ENCODE measurements at regions not wholly inside any gene's neighbourhood (a gene's known extent, or its start where the extent isn't known, plus 50 kb on each side); places are given as distances from the start of the nearest gene placed in this dataset.

- Histone ChIP-seq H3F3A (ENCODE audit: insufficient read depth) (no peaks in the 10 kb centered on the region), H3K36me3 (ENCODE audit: low read length) (no peaks in the 10 kb centered on the region), H3K79me2 (ENCODE audit: insufficient read depth, low read length) (no peaks in the 10 kb centered on the region), H2AFZ (ENCODE audit: low read depth, low read length, severe bottlenecking) (no peak overlapping the region), H3K27me3 (ENCODE audit: low read length) (no peaks in the 10 kb centered on the region), H3K4me3 (ENCODE audit: insufficient read depth, low read length, poor library complexity, severe bottlenecking) (no peak overlapping the region), H3K4me2 (ENCODE audit: low read depth, low read length, poor library complexity, severe bottlenecking) (no peak overlapping the region), H3K9ac (ENCODE audit: low read length) (no peak overlapping the region), H4K20me1 (ENCODE audit: low read depth, low read length) (no peaks in the 10 kb centered on the region), H3K27ac (ENCODE audit: low read depth, low read length) (no peak overlapping the region), H3K9me3 (ENCODE audit: insufficient read depth, low read length) (no peaks in the 10 kb centered on the region), H3K9me2 (replicated peaks; ENCODE audit: insufficient read depth, low read length) (no peaks in the 10 kb centered on the region)
- TF ChIP-seq EZH2phosphoT487 (conservative IDR thresholded peaks at IDR 0.05; ENCODE audit: low read length) = no peak
- TF ChIP-seq, protein P1, sequence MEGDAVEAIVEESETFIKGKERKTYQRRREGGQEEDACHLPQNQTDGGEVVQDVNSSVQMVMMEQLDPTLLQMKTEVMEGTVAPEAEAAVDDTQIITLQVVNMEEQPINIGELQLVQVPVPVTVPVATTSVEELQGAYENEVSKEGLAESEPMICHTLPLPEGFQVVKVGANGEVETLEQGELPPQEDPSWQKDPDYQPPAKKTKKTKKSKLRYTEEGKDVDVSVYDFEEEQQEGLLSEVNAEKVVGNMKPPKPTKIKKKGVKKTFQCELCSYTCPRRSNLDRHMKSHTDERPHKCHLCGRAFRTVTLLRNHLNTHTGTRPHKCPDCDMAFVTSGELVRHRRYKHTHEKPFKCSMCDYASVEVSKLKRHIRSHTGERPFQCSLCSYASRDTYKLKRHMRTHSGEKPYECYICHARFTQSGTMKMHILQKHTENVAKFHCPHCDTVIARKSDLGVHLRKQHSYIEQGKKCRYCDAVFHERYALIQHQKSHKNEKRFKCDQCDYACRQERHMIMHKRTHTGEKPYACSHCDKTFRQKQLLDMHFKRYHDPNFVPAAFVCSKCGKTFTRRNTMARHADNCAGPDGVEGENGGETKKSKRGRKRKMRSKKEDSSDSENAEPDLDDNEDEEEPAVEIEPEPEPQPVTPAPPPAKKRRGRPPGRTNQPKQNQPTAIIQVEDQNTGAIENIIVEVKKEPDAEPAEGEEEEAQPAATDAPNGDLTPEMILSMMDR (IDR thresholded peaks at IDR 0.05; ENCODE audit: insufficient read depth, low read length, poor library complexity, severe bottlenecking) = no peak
Observed at GRCh38 chr5:2101685-2102084, 219.0 kb upstream of the IRX4 start.

GRCh38 chr5:2096887-2097505 lies 214.3 kb upstream of the IRX4 start:
- Histone ChIP-seq H3K9me3 (ENCODE audit: insufficient read depth, low read length) (no peaks in the 10 kb centered on the region), H3K79me2 (ENCODE audit: insufficient read depth, low read length) (no peaks in the 10 kb centered on the region), H3K36me3 (ENCODE audit: low read length) (no peaks in the 10 kb centered on the region), H4K20me1 (ENCODE audit: low read depth, low read length) (no peaks in the 10 kb centered on the region), H3K9me2 (replicated peaks; ENCODE audit: insufficient read depth, low read length) (no peaks in the 10 kb centered on the region), H2AFZ (ENCODE audit: low read depth, low read length, severe bottlenecking) (no peak overlapping the region), H3K27me3 (ENCODE audit: low read length) (no peaks in the 10 kb centered on the region), H3K4me2 (ENCODE audit: low read depth, low read length, poor library complexity, severe bottlenecking) (no peak overlapping the region), H3K9ac (ENCODE audit: low read length) (no peak overlapping the region), H3K27ac (ENCODE audit: low read depth, low read length) (no peak overlapping the region), H3F3A (ENCODE audit: insufficient read depth) (no peaks in the 10 kb centered on the region), H3K4me3 (ENCODE audit: insufficient read depth, low read length, poor library complexity, severe bottlenecking) (no peak overlapping the region)
- TF ChIP-seq, protein P1 (IDR thresholded peaks at IDR 0.05; ENCODE audit: insufficient read depth, low read length, poor library complexity, severe bottlenecking) = no peak
- TF ChIP-seq EZH2phosphoT487 (conservative IDR thresholded peaks at IDR 0.05; ENCODE audit: low read length) = no peak

- Histone ChIP-seq H3K9me3 (ENCODE audit: insufficient read depth, low read length) (no peaks in the 10 kb centered on the region), H3K4me3 (ENCODE audit: insufficient read depth, low read length, poor library complexity, severe bottlenecking) (no peak overlapping the region), H3K27me3 (ENCODE audit: low read length) (no peaks in the 10 kb centered on the region), H2AFZ (ENCODE audit: low read depth, low read length, severe bottlenecking) (no peak overlapping the region), H3F3A (ENCODE audit: insufficient read depth) (no peaks in the 10 kb centered on the region), H3K4me2 (ENCODE audit: low read depth, low read length, poor library complexity, severe bottlenecking) (no peak overlapping the region), H3K9me2 (replicated peaks; ENCODE audit: insufficient read depth, low read length) (no peaks in the 10 kb centered on the region), H3K36me3 (ENCODE audit: low read length) (no peaks in the 10 kb centered on the region), H3K9ac (ENCODE audit: low read length) (no peak overlapping the region), H3K27ac (ENCODE audit: low read depth, low read length) (no peak overlapping the region), H3K79me2 (ENCODE audit: insufficient read depth, low read length) (no peaks in the 10 kb centered on the region), H4K20me1 (ENCODE audit: low read depth, low read length) (no peaks in the 10 kb centered on the region)
- no peak for TF ChIP-seq EZH2phosphoT487 (conservative IDR thresholded peaks at IDR 0.05; ENCODE audit: low read length)
- TF ChIP-seq, protein P1 (IDR thresholded peaks at IDR 0.05; ENCODE audit: insufficient read depth, low read length, poor library complexity, severe bottlenecking) = no peak
Observed at GRCh38 chr5:2095011-2095410, 212.3 kb upstream of the IRX4 start.
